Epithelial cell of prostate (primary cell): ENCODE measurements at regions not wholly inside any gene's neighbourhood (a gene's known extent, or its start where the extent isn't known, plus 50 kb on each side); places are given as distances from the start of the nearest gene placed in this dataset.
"Not testable (repeated sequence)": the region's sequence is repeated elsewhere in the genome, so short reads cannot be mapped to it uniquely, and the experiment has no call there.

Experiments used
- DNase-seq: peaks from one replicate; pipeline ENCODE4 v3.0.0-alpha.2; 2011; ENCODE audit warnings: low read depth, low spot score
- H3K27ac ChIP-seq: fragments of 450-650 bp; 2 replicates; pipeline ENCODE4 v1.5.1; 2017; ENCODE audit warnings: mild to moderate bottlenecking

GRCh38 chr7:121624958-121625357, 228.8 kb upstream of the FAM3C start:
- H3K27ac ChIP-seq: no peak overlapping the region
- DNase-seq: no peak

GRCh38 chr7:121623130-121623872, 227.2 kb upstream of the FAM3C start:
- no peak overlapping the region for H3K27ac ChIP-seq
- no peak for DNase-seq

GRCh38 chr7:121621937-121622336, 225.8 kb upstream of the FAM3C start:
- no peak for DNase-seq
- no peak overlapping the region for H3K27ac ChIP-seq

GRCh38 chr7:121620953-121621606, 225.0 kb upstream of the FAM3C start:
- H3K27ac ChIP-seq: no peak overlapping the region
- no peak for DNase-seq

GRCh38 chr7:121620206-121620605, 224.1 kb upstream of the FAM3C start:
- no peak for DNase-seq
- no peak overlapping the region for H3K27ac ChIP-seq

GRCh38 chr7:121618182-121618581, 222.1 kb upstream of the FAM3C start:
- DNase-seq: no peak

GRCh38 chr7:121610243-121610642, 214.1 kb upstream of the FAM3C start:
- H3K27ac ChIP-seq: no peak overlapping the region
- DNase-seq: no peak

More at GRCh38 chr7:121618182-121618581, 222.1 kb upstream of the FAM3C start:
- no peak overlapping the region for H3K27ac ChIP-seq

GRCh38 chr7:121609208-121609607, 213.1 kb upstream of the FAM3C start:
- no peak for DNase-seq
- H3K27ac ChIP-seq: no peak overlapping the region

GRCh38 chr7:121608785-121609184, 212.7 kb upstream of the FAM3C start:
- no peak overlapping the region for H3K27ac ChIP-seq
- DNase-seq: no peak

- DNase-seq, H3K27ac ChIP-seq: not testable (repeated sequence)
These were observed 212.1 kb upstream of the FAM3C start for GRCh38 chr7:121608183-121608582.

GRCh38 chr7:121605317-121605680, 209.2 kb upstream of the FAM3C start:
- H3K27ac ChIP-seq: no peak overlapping the region
- no peak for DNase-seq

- H3K27ac ChIP-seq: no peak overlapping the region
- DNase-seq: no peak
These were observed 208.7 kb upstream of the FAM3C start for GRCh38 chr7:121604627-121605316.

- H3K27ac ChIP-seq: no peak overlapping the region
- DNase-seq: no peak
These were observed 207.8 kb upstream of the FAM3C start for GRCh38 chr7:121603886-121604285.

GRCh38 chr7:121599887-121600286, 203.8 kb upstream of the FAM3C start:
- DNase-seq: no peak
- H3K27ac ChIP-seq: no peak overlapping the region

- DNase-seq: no peak
- H3K27ac ChIP-seq: no peak overlapping the region
These were observed 199.9 kb upstream of the FAM3C start for GRCh38 chr7:121595758-121596696.

GRCh38 chr7:121591926-121592325, 195.8 kb upstream of the FAM3C start:
- no peak overlapping the region for H3K27ac ChIP-seq
- no peak for DNase-seq

GRCh38 chr7:121587435-121587834, 191.3 kb upstream of the FAM3C start:
- no peak overlapping the region for H3K27ac ChIP-seq
- no peak for DNase-seq

- no peak overlapping the region for H3K27ac ChIP-seq
- DNase-seq: no peak
These were observed 186.2 kb upstream of the FAM3C start for GRCh38 chr7:121582258-121582657.

- DNase-seq: no peak
- H3K27ac ChIP-seq: no peak overlapping the region
These were observed 183.5 kb upstream of the FAM3C start for GRCh38 chr7:121579639-121580038.

GRCh38 chr7:121578669-121579068, 182.6 kb upstream of the FAM3C start:
- no peak for DNase-seq
- H3K27ac ChIP-seq: no peak overlapping the region
